ENCODE measurements at regions not wholly inside any gene's neighbourhood (a gene's known extent, or its start where the extent isn't known, plus 50 kb on each side); places are given as distances from the start of the nearest gene placed in this dataset.

- no peak overlapping the region for H3K4ac ChIP-seq (replicated peaks; ENCODE audit: insufficient read length, low read depth, low read length)
- H2BK120ac ChIP-seq (replicated peaks; ENCODE audit: low read depth, low read length) = no peak overlapping the region
- H2BK5ac ChIP-seq (ENCODE audit: low read depth, low read length) = no peak overlapping the region
- no peak overlapping the region for H3K4me3 ChIP-seq (ENCODE audit: extremely low read depth in 1 of 4, insufficient read depth in 2 of 4, low read depth in 3 of 4, low read length in 4 of 4)
- no peak overlapping the region for H2BK20ac ChIP-seq (ENCODE audit: low read length)
- no peak overlapping the region for H2AK5ac ChIP-seq (ENCODE audit: low read depth, low read length)
- WGBS, 2 experiments (ENCODE audit: extremely low coverage in 1 of 2, insufficient coverage in 1 of 2, insufficient read length in 1 of 2, insufficient replicate concordance in 2 of 2, low coverage in 1 of 2, low lambda C conversion rate in 2 of 2, missing lambda C conversion rate in 1 of 2) = 84% methylated on average over 1 of the region's 1 CpG; no CpG with 5 or more reads in 1 of the 2 experiments
- H3K14ac ChIP-seq (ENCODE audit: insufficient read length) = no peak overlapping the region
- H3K79me2 ChIP-seq (ENCODE audit: control insufficient read depth in 1 of 2, insufficient read depth in 2 of 2, low read length in 2 of 2) = no peaks in the 10 kb centered on the region
- H3K23ac ChIP-seq (ENCODE audit: insufficient read length) = no peak overlapping the region
- no peak overlapping the region for H2BK12ac ChIP-seq (ENCODE audit: low read depth, low read length)
- H3K4me1 ChIP-seq (replicated peaks in 1 of 4; ENCODE audit: control insufficient read depth in 3 of 4, insufficient read depth in 4 of 4, low read length in 3 of 4) = no peaks in the 10 kb centered on the region
- no peak overlapping the region for H3K27ac ChIP-seq (ENCODE audit: low read depth, low read length)
- no peaks in the 10 kb centered on the region for H4K20me1 ChIP-seq (replicated peaks in 1 of 2; ENCODE audit: control insufficient read depth in 1 of 2, insufficient read depth in 2 of 2, low read length in 2 of 2)
- no peak overlapping the region for H3K18ac ChIP-seq (ENCODE audit: extremely low read depth, low read length)
- no peak overlapping the region for H3K56ac ChIP-seq (replicated peaks; ENCODE audit: insufficient read length, low read depth, low read length)
- no peaks in the 10 kb centered on the region for H3K23me2 ChIP-seq (ENCODE audit: low read depth, low read length)
- H2BK15ac ChIP-seq (ENCODE audit: low read length) = no peak overlapping the region
- H3K4me2 ChIP-seq (ENCODE audit: insufficient read depth in 1 of 2, low read depth in 2 of 2, low read length in 2 of 2) = no peak overlapping the region
- DNase-seq (ENCODE audit: low read depth in 1 of 2, low spot score in 2 of 2) = no peak
- H3K79me1 ChIP-seq (ENCODE audit: low read depth, low read length) = no peaks in the 10 kb centered on the region
- ChIA-PET POLR2A (ENCODE audit: partially characterized antibody) (no interaction called here), CTCF (ENCODE audit: partially characterized antibody) (no interaction called here)
- H3K27me3 ChIP-seq (replicated peaks in 1 of 4; ENCODE audit: control insufficient read depth in 3 of 4, extremely low read depth in 1 of 4, insufficient read depth in 3 of 4, low read length in 3 of 4) = no peaks in the 10 kb centered on the region
- H4K8ac ChIP-seq (ENCODE audit: extremely low read depth, insufficient read depth, low read length) = no peak overlapping the region
- no peak overlapping the region for H2AFZ ChIP-seq (ENCODE audit: low read length)
- H3K9me3 ChIP-seq (ENCODE audit: insufficient read depth in 2 of 2, low read depth in 1 of 2, low read length in 1 of 2) = no peaks in the 10 kb centered on the region; a peak in 1 of 4 replicates
- no peak for FAIRE-seq
- H3K36me3 ChIP-seq (ENCODE audit: control insufficient read depth in 2 of 4, insufficient read depth in 4 of 4, low read length in 3 of 4) = no peaks in the 10 kb centered on the region
- no peak overlapping the region for H3K9ac ChIP-seq (replicated peaks in 1 of 4; ENCODE audit: extremely low read depth in 1 of 4, low read depth in 3 of 4, low read length in 3 of 4)
- TF ChIP-seq YY1 (IDR thresholded peaks at IDR 0.05; ENCODE audit: low read depth, low read length) (no peak), RBBP5 (IDR thresholded peaks at IDR 0.05; ENCODE audit: borderline replicate concordance, low read depth, low read length) (no peak), CTCF (IDR thresholded peaks at IDR 0.05; ENCODE audit: control extremely low read depth in 1 of 3, insufficient read depth in 1 of 3, low read depth in 1 of 3, low read length in 3 of 3) (no peak)
- H4K91ac ChIP-seq (replicated peaks; ENCODE audit: insufficient read length, low read length) = no peak overlapping the region
- H4K5ac ChIP-seq (ENCODE audit: insufficient read length, low read depth, low read length) = no peak overlapping the region
Observed at GRCh38 chr5:27221410-27221809, 183.0 kb upstream of the CDH9 start.

Measured in H1 (cell line).